H4 (cell line): ENCODE measurements at regions not wholly inside any gene's neighbourhood (a gene's known extent, or its start where the extent isn't known, plus 50 kb on each side); places are given as distances from the start of the nearest gene placed in this dataset.
"Not testable (repeated sequence)": the region's sequence is repeated elsewhere in the genome, so short reads cannot be mapped to it uniquely, and the experiment has no call there.

Experiments used
- DNase-seq: peaks from one replicate; pipeline ENCODE4 v3.0.0-alpha.2; 2015; ENCODE audit warnings: low spot score

GRCh38 chr1:47660622-47661021, 222.8 kb downstream of the FOXD2 start:
- DNase-seq, result no peak

GRCh38 chr1:47661040-47661439, 223.2 kb downstream of the FOXD2 start:
- DNase-seq, result no peak

GRCh38 chr1:47662068-47662467, 224.2 kb downstream of the FOXD2 start:
- DNase-seq, result no peak

- DNase-seq, result peak; percentile 71
Observed at GRCh38 chr1:47663286-47663685, 225.4 kb downstream of the FOXD2 start.

- DNase-seq, result no peak
Observed at GRCh38 chr1:47664356-47664755, 226.5 kb downstream of the FOXD2 start.

- DNase-seq, result not testable (repeated sequence)
Observed at GRCh38 chr1:47664896-47665295, 227.1 kb downstream of the FOXD2 start.

GRCh38 chr1:47669081-47669585, 231.3 kb downstream of the FOXD2 start:
- no peak for DNase-seq

GRCh38 chr1:47672622-47673021, 234.8 kb downstream of the FOXD2 start:
- DNase-seq, result no peak

- DNase-seq, result no peak
Observed at GRCh38 chr1:47674189-47674588, 236.3 kb downstream of the FOXD2 start.

- no peak for DNase-seq
Observed at GRCh38 chr1:47675047-47675675, 237.3 kb downstream of the FOXD2 start.

- no peak for DNase-seq
Observed at GRCh38 chr1:47675721-47676120, 237.9 kb downstream of the FOXD2 start.

GRCh38 chr1:47676311-47677054, 238.6 kb downstream of the FOXD2 start:
- DNase-seq, result no peak

- no peak for DNase-seq
Observed at GRCh38 chr1:47677241-47677940, 239.5 kb downstream of the FOXD2 start.

- no peak for DNase-seq
Observed at GRCh38 chr1:47678464-47678980, 240.7 kb downstream of the FOXD2 start.

GRCh38 chr1:47679301-47679791, 241.5 kb downstream of the FOXD2 start:
- no peak for DNase-seq

- no peak for DNase-seq
Observed at GRCh38 chr1:47679826-47680225, 242.0 kb downstream of the FOXD2 start.

- no peak for DNase-seq
Observed at GRCh38 chr1:47680815-47681475, 243.1 kb downstream of the FOXD2 start.

GRCh38 chr1:47681735-47682134, 243.9 kb downstream of the FOXD2 start:
- no peak for DNase-seq

- no peak for DNase-seq
Observed at GRCh38 chr1:47682198-47682597, 244.4 kb downstream of the FOXD2 start.

GRCh38 chr1:47682786-47683350, 245.0 kb downstream of the FOXD2 start:
- no peak for DNase-seq

- no peak for DNase-seq
Observed at GRCh38 chr1:47683401-47683800, 245.6 kb downstream of the FOXD2 start.
